ENCODE measurements at regions not wholly inside any gene's neighbourhood (a gene's known extent, or its start where the extent isn't known, plus 50 kb on each side); places are given as distances from the start of the nearest gene placed in this dataset.

- no peak for TF ChIP-seq FOXP2 (optimal IDR thresholded peaks at IDR 0.05; ENCODE audit: borderline replicate concordance, extremely low read depth, extremely low read length, insufficient read depth)
- TF ChIP-seq REST (IDR thresholded peaks at IDR 0.05; ENCODE audit: insufficient read depth in 1 of 2, low read depth in 2 of 2, low read length in 2 of 2), result no peak
- no peak for TF ChIP-seq SIN3A (IDR thresholded peaks at IDR 0.05; ENCODE audit: borderline replicate concordance, insufficient read depth, low read length)
- no peak for TF ChIP-seq POLR2AphosphoS5 (IDR thresholded peaks at IDR 0.05; ENCODE audit: low read depth, low read length)
- no peak for TF ChIP-seq TAF1 (IDR thresholded peaks at IDR 0.05; ENCODE audit: borderline replicate concordance, insufficient read depth, low read length)
These were observed 1154.9 kb upstream of the PCDH7 start for GRCh38 chr4:29565256-29565655.

GRCh38 chr4:29566371-29566770 is 1153.8 kb upstream of the PCDH7 start:
- TF ChIP-seq SIN3A (IDR thresholded peaks at IDR 0.05; ENCODE audit: borderline replicate concordance, insufficient read depth, low read length) (no peak), FOXP2 (optimal IDR thresholded peaks at IDR 0.05; ENCODE audit: borderline replicate concordance, extremely low read depth, extremely low read length, insufficient read depth) (no peak), TAF1 (IDR thresholded peaks at IDR 0.05; ENCODE audit: borderline replicate concordance, insufficient read depth, low read length) (no peak), REST (IDR thresholded peaks at IDR 0.05; ENCODE audit: insufficient read depth in 1 of 2, low read depth in 2 of 2, low read length in 2 of 2) (no peak), POLR2AphosphoS5 (IDR thresholded peaks at IDR 0.05; ENCODE audit: low read depth, low read length) (no peak)

GRCh38 chr4:29571322-29571721 is 1148.8 kb upstream of the PCDH7 start:
- TF ChIP-seq REST (IDR thresholded peaks at IDR 0.05; ENCODE audit: insufficient read depth in 1 of 2, low read depth in 2 of 2, low read length in 2 of 2) (no peak), SIN3A (IDR thresholded peaks at IDR 0.05; ENCODE audit: borderline replicate concordance, insufficient read depth, low read length) (no peak), TAF1 (IDR thresholded peaks at IDR 0.05; ENCODE audit: borderline replicate concordance, insufficient read depth, low read length) (no peak), POLR2AphosphoS5 (IDR thresholded peaks at IDR 0.05; ENCODE audit: low read depth, low read length) (no peak), FOXP2 (optimal IDR thresholded peaks at IDR 0.05; ENCODE audit: borderline replicate concordance, extremely low read depth, extremely low read length, insufficient read depth) (no peak)

- TF ChIP-seq SIN3A (IDR thresholded peaks at IDR 0.05; ENCODE audit: borderline replicate concordance, insufficient read depth, low read length), result no peak
- TF ChIP-seq POLR2AphosphoS5 (IDR thresholded peaks at IDR 0.05; ENCODE audit: low read depth, low read length), result no peak
- TF ChIP-seq TAF1 (IDR thresholded peaks at IDR 0.05; ENCODE audit: borderline replicate concordance, insufficient read depth, low read length), result no peak
- no peak for TF ChIP-seq REST (IDR thresholded peaks at IDR 0.05; ENCODE audit: insufficient read depth in 1 of 2, low read depth in 2 of 2, low read length in 2 of 2)
- no peak for TF ChIP-seq FOXP2 (optimal IDR thresholded peaks at IDR 0.05; ENCODE audit: borderline replicate concordance, extremely low read depth, extremely low read length, insufficient read depth)
These were observed 1141.8 kb upstream of the PCDH7 start for GRCh38 chr4:29578329-29578728.

- TF ChIP-seq POLR2AphosphoS5 (IDR thresholded peaks at IDR 0.05; ENCODE audit: low read depth, low read length) (no peak), REST (IDR thresholded peaks at IDR 0.05; ENCODE audit: insufficient read depth in 1 of 2, low read depth in 2 of 2, low read length in 2 of 2) (no peak), TAF1 (IDR thresholded peaks at IDR 0.05; ENCODE audit: borderline replicate concordance, insufficient read depth, low read length) (no peak), SIN3A (IDR thresholded peaks at IDR 0.05; ENCODE audit: borderline replicate concordance, insufficient read depth, low read length) (no peak), FOXP2 (optimal IDR thresholded peaks at IDR 0.05; ENCODE audit: borderline replicate concordance, extremely low read depth, extremely low read length, insufficient read depth) (no peak)
These were observed 1138.7 kb upstream of the PCDH7 start for GRCh38 chr4:29581457-29581856.

Measured in PFSK-1 (cell line).